OCI-LY7 (cell line): ENCODE measurements at regions not wholly inside any gene's neighbourhood (a gene's known extent, or its start where the extent isn't known, plus 50 kb on each side); places are given as distances from the start of the nearest gene placed in this dataset.

Experiments used
- CTCF ChIP-seq: fragments of 200-600 bp; sonication (generic); conservative IDR thresholded peaks from 2 replicates; pipeline ENCODE4 v1.5.1; 2014; ENCODE audit warnings: mild to moderate bottlenecking, antibody characterized with exemption, low read length, moderate library complexity, mixed read lengths
- EZH2phosphoT487 ChIP-seq: fragments of 200-600 bp; sonication (generic); IDR thresholded peaks from 2 replicates; pipeline ENCODE4 v1.6.1; 2018; ENCODE audit warnings: low read depth, borderline replicate concordance, mild to moderate bottlenecking, mixed run types, antibody characterized with exemption, low read length, moderate library complexity, mixed read lengths

- no peak for TF ChIP-seq CTCF
- no peak for TF ChIP-seq EZH2phosphoT487
Measured at GRCh38 chr14:96660667-96661066, 136.5 kb upstream of the VRK1 start.
